SH-SY5Y (cell line): ENCODE measurements at regions not wholly inside any gene's neighbourhood (a gene's known extent, or its start where the extent isn't known, plus 50 kb on each side); places are given as distances from the start of the nearest gene placed in this dataset.

ENCODE experiments used
- GATA2 ChIP-seq: IDR thresholded peaks from 2 replicates; pipeline ENCODE4 v1.6.1; 2011; ENCODE audit warnings: mild to moderate bottlenecking, low read depth, low read length
- GATA3 ChIP-seq: IDR thresholded peaks from 2 replicates; pipeline ENCODE4 v1.6.1; 2011; ENCODE audit warnings: low read depth, mild to moderate bottlenecking, low read length, moderate library complexity

GRCh38 chr13:79226938-79227337 lies 179.1 kb downstream of the RBM26 start:
- TF ChIP-seq GATA2 (no peak), GATA3 (no peak)
